ENCODE measurements at regions not wholly inside any gene's neighbourhood (a gene's known extent, or its start where the extent isn't known, plus 50 kb on each side); places are given as distances from the start of the nearest gene placed in this dataset.

DNA sequence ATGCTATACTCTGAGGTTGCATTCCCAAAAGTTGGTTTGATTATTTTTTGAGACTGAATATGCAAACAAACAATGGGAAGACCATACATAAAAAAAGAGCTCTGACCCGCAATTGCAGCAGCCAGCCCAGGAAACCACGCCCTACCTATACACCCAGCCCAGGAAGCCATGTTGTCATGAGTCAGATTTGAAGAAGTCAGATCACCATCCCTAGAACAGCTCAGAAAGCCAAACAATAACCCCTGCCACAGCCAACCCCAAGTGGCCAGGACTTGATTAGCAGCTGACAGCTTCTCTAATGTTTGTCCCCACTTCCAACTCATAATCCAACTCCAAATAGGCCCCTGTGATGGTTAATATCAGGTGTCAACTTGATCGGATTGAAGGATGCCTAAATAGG lies 621.9 kb downstream of the NPHP4 start:
- Mint-ChIP-seq H3K9me3 (peaks cover 9% of the 10 kb centered on the region), H3K27ac (peak overlapping the region; percentile 35), H3K36me3 (no peaks in the 10 kb centered on the region), H3K27me3 (peaks cover 2% of the 10 kb centered on the region), H3K4me1 (peaks cover 12% of the 10 kb centered on the region), H3K4me3 (peak overlapping the region; percentile 13)
- POLR2A ChIA-PET, result no interaction called here
- peak; percentile 89 for ATAC-seq (ENCODE audit: low read depth)
- DNase-seq, result no peak

- no peak for DNase-seq
- Mint-ChIP-seq H3K36me3 (no peaks in the 10 kb centered on the region), H3K4me3 (no peak overlapping the region), H3K27ac (no peak overlapping the region), H3K9me3 (peaks cover 11% of the 10 kb centered on the region), H3K4me1 (peaks cover 12% of the 10 kb centered on the region), H3K27me3 (peaks cover 4% of the 10 kb centered on the region)
- no peak for ATAC-seq (ENCODE audit: low read depth)
- POLR2A ChIA-PET, result no interaction called here
Measured at GRCh38 chr1:5369223-5369622, 623.0 kb downstream of the NPHP4 start.

DNA sequence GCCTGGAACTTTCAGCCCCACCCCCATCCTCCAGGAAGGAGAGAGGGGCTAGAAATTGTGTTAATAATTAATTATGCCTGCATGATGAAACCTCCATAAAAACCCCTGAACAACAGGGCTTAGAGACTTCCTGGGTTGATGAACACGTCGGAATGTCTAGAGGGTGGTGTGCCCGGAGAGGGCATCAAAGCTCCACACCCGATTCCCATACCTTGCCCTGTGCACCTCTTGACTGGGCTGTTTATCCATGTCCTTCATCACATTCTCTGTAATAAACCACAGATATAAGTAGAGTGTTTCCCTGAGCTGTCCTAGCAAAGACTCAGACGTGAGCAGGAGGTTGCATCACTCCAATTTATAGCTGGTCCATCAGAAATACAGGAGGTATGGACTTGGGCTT lies 624.0 kb downstream of the NPHP4 start:
- no peak for ATAC-seq (ENCODE audit: low read depth)
- H3K4me3 Mint-ChIP-seq, result no peak overlapping the region
- peaks cover 12% of the 10 kb centered on the region for H3K4me1 Mint-ChIP-seq
- H3K27me3 Mint-ChIP-seq, result peaks cover 4% of the 10 kb centered on the region
- H3K36me3 Mint-ChIP-seq, result no peaks in the 10 kb centered on the region
- POLR2A ChIA-PET, result no interaction called here
- no peak for DNase-seq
- H3K27ac Mint-ChIP-seq, result no peak overlapping the region
- peaks cover 8% of the 10 kb centered on the region for H3K9me3 Mint-ChIP-seq

GRCh38 chr1:5367306-5367705 lies 624.9 kb downstream of the NPHP4 start:
- ATAC-seq (ENCODE audit: low read depth) (no peak), DNase-seq (no peak)
- no peak overlapping the region for H3K27ac Mint-ChIP-seq
- H3K4me1 Mint-ChIP-seq, result peaks cover 12% of the 10 kb centered on the region
- no peak overlapping the region for H3K4me3 Mint-ChIP-seq
- POLR2A ChIA-PET, result no interaction called here
- H3K27me3 Mint-ChIP-seq, result peaks cover 2% of the 10 kb centered on the region
- peaks cover 8% of the 10 kb centered on the region for H3K9me3 Mint-ChIP-seq
- no peaks in the 10 kb centered on the region for H3K36me3 Mint-ChIP-seq

DNA sequence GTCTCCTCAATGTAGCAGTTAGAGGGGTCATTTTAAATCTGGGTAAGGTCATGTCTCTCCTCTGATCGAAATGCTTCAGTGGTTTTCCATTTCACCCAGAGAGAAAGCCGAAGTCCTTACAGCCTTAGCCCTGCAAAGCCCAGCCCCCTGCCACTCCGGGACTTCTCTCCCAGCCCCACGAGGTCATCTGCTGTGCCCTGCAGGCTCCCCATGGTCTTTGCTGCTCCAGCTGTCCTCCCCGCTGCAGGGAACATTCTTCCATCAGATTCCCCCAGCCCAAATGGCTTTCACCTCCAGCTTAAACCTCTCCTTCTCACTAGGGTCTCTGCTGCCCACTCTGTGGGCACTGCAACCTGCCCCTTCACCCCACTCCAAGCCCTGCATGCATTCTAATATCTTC lies 626.5 kb downstream of the NPHP4 start:
- Mint-ChIP-seq H3K4me1 (peaks cover 9% of the 10 kb centered on the region), H3K27ac (no peak overlapping the region), H3K27me3 (peaks cover 2% of the 10 kb centered on the region), H3K36me3 (no peaks in the 10 kb centered on the region), H3K9me3 (peaks cover 5% of the 10 kb centered on the region), H3K4me3 (no peak overlapping the region)
- POLR2A ChIA-PET, result no interaction called here
- DNase-seq (no peak), ATAC-seq (ENCODE audit: low read depth) (no peak)

DNA sequence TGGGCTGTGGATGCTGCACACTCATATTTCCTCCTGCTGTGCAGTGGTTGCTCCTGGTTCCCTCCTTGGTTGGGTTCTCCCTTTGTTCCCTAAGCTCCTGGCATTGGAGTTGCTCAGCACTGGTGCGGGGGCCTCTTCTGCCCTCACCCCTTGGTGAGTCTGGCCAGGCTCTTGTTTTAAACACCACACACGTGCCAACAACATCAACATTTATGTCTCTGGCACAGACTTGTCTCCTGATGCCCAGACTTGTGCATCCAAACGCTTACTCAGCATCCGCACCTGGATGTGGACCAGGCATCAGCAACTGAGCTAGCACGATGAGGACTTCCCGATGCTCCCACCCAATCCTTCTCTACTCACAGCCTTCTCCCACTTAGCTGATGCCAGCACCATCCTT lies 627.6 kb downstream of the NPHP4 start:
- H3K4me1 Mint-ChIP-seq, result no peaks in the 10 kb centered on the region
- DNase-seq (no peak), ATAC-seq (ENCODE audit: low read depth) (no peak)
- POLR2A ChIA-PET, result no interaction called here
- H3K4me3 Mint-ChIP-seq, result no peak overlapping the region
- H3K27ac Mint-ChIP-seq, result no peak overlapping the region
- no peaks in the 10 kb centered on the region for H3K36me3 Mint-ChIP-seq
- H3K9me3 Mint-ChIP-seq, result peaks cover 8% of the 10 kb centered on the region
- peaks cover 2% of the 10 kb centered on the region for H3K27me3 Mint-ChIP-seq

DNA sequence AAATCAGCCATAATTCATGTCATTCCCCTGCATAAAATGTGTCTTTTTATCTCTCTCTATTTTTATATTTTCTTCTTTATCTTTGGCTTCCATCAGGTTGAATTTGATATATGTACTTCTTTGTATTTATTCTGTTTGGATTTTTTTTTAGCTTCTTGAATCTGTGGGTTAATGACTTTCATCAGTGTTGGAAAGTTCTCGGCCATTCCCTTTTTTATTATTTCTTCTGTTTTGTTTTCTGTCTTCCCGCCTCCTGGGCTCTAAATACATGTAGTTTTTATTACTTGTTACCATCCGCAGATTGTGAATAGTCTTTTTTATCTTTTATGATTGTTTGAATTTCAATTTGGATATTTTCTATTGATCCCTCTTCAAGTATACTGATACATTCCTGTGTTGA lies 637.5 kb downstream of the NPHP4 start:
- Mint-ChIP-seq H3K4me3 (no peak overlapping the region), H3K9me3 (peaks cover 18% of the 10 kb centered on the region), H3K4me1 (no peaks in the 10 kb centered on the region), H3K27me3 (peaks cover 7% of the 10 kb centered on the region), H3K36me3 (no peaks in the 10 kb centered on the region), H3K27ac (no peak overlapping the region)
- POLR2A ChIA-PET, result no interaction called here
- no peak for ATAC-seq (ENCODE audit: low read depth)
- no peak for DNase-seq

DNA sequence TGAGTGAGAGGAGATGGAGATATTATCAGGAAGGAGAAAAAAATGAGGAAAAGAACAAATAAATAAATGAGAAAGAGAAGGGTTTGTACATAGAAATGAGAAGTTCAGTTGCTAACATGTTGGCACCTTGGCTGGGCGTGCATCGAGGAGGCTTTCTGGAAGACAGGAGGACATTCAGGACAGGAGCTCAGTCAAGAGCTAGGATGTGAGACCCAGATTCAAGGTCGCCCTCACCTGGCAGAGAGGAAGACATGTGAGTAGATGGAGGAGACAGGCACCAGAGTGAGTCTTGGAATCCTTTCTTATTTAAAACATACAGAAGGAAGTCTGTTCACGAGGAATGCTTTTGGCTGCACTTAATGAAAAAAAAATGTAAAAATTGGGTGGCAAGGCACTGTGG lies 640.9 kb downstream of the NPHP4 start:
- no peak overlapping the region for H3K4me3 Mint-ChIP-seq
- peaks cover 2% of the 10 kb centered on the region for H3K36me3 Mint-ChIP-seq
- POLR2A ChIA-PET, result no interaction called here
- H3K27me3 Mint-ChIP-seq, result peaks cover 7% of the 10 kb centered on the region
- H3K4me1 Mint-ChIP-seq, result peaks cover 2% of the 10 kb centered on the region
- DNase-seq (no peak), ATAC-seq (ENCODE audit: low read depth) (no peak)
- H3K9me3 Mint-ChIP-seq, result peaks cover 20% of the 10 kb centered on the region
- no peak overlapping the region for H3K27ac Mint-ChIP-seq

DNA sequence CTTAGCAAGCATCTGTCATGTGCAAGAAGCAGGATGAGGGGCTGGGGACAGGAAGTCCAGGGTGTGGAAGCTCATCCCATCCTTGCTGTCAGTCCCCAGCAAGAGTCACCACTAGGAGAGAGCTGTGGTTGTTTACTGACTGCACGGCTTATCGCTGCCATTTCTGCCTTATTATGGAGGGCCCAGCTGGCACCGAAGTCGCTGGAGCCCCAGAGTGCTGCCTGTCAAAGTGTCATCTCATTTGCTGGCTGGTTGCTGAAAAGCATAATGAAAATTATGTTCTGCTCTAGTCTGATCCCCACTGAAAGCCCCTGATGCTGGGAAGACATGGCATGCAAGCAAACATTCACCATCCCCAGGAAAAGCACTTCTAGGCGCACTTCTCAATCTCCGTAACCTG lies 642.7 kb downstream of the NPHP4 start:
- POLR2A ChIA-PET, result no interaction called here
- DNase-seq, result no peak
- Mint-ChIP-seq H3K9me3 (peaks cover 15% of the 10 kb centered on the region), H3K4me1 (peaks cover 2% of the 10 kb centered on the region), H3K27me3 (peaks cover 4% of the 10 kb centered on the region), H3K27ac (no peak overlapping the region), H3K4me3 (no peak overlapping the region), H3K36me3 (peaks cover 2% of the 10 kb centered on the region)
- no peak for ATAC-seq (ENCODE audit: low read depth)

- peaks cover 2% of the 10 kb centered on the region for H3K36me3 Mint-ChIP-seq
- H3K27me3 Mint-ChIP-seq, result peaks cover 4% of the 10 kb centered on the region
- H3K4me1 Mint-ChIP-seq, result peaks cover 2% of the 10 kb centered on the region
- ATAC-seq (ENCODE audit: low read depth), result no peak
- no peak overlapping the region for H3K4me3 Mint-ChIP-seq
- H3K9me3 Mint-ChIP-seq, result peaks cover 15% of the 10 kb centered on the region
- H3K27ac Mint-ChIP-seq, result no peak overlapping the region
- POLR2A ChIA-PET, result no interaction called here
- no peak for DNase-seq
Measured at GRCh38 chr1:5348732-5349465, 643.3 kb downstream of the NPHP4 start.

DNA sequence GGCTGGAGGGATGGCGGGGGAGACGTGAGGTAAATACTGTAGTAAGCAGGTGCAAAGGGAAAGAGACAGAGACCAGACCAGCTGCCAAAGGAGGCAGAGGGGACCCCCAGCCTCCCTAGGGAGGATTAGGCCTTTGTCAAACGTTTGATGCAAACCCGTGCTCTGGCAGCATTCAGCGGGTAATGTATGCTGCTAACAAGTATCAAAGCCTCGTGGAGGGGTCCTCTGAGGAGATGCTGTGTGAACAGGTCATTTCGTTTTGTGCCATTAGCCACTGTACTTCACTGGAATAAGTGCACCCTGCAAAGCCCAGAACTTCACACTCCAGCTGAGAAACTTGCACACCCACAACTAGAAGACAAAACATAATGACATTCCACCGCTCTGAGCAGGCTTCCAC lies 644.5 kb downstream of the NPHP4 start:
- DNase-seq, result no peak
- Mint-ChIP-seq H3K27ac (no peak overlapping the region), H3K36me3 (peaks cover 2% of the 10 kb centered on the region), H3K9me3 (peaks cover 15% of the 10 kb centered on the region), H3K27me3 (peaks cover 4% of the 10 kb centered on the region), H3K4me3 (no peak overlapping the region), H3K4me1 (peaks cover 2% of the 10 kb centered on the region)
- POLR2A ChIA-PET, result no interaction called here
- no peak for ATAC-seq (ENCODE audit: low read depth)

- no peak overlapping the region for H3K27ac Mint-ChIP-seq
- no peak overlapping the region for H3K4me3 Mint-ChIP-seq
- DNase-seq (no peak), ATAC-seq (ENCODE audit: low read depth) (no peak)
- POLR2A ChIA-PET, result no interaction called here
- H3K36me3 Mint-ChIP-seq, result peaks cover 2% of the 10 kb centered on the region
- peaks cover 15% of the 10 kb centered on the region for H3K9me3 Mint-ChIP-seq
- peaks cover 6% of the 10 kb centered on the region for H3K4me1 Mint-ChIP-seq
- H3K27me3 Mint-ChIP-seq, result peaks cover 4% of the 10 kb centered on the region
Measured at GRCh38 chr1:5345556-5345955, 646.7 kb downstream of the NPHP4 start.

DNA sequence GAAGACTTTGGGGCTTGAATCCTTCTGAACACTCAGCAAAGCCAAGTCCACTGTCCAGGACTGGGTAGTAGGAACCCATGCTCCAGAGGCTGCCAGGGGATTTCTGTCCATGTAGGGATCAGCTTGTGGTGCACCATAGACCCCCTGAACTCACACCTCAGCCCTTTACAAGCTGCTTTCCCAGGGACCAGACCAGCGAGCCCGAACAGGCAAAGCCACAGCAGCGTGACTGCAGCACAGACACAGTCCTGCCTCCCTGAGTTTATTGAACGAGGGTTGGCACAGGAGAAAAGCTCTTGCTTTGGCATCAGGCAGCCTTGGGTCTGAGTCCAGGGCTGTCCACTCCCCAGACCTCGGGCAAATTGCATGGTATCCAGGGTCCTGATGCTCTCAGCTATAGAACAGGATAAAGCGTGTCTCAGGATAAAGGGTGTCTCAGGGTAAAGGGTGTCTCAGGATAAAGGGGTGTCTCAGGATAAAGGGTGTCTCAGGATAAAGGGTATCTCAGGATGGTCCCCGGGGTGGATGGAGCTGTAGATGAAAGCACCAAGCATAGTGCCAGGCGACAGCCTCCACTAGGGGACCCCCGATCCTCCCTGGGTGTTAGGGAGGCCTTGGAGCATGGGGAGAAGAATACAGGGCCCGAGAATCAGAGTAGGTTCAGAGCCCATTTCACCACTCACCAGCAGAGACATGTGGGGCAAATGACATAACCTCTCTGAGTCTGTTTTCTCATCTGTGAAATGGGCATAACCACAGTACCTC lies 648.8 kb downstream of the NPHP4 start:
- H3K4me3 Mint-ChIP-seq, result no peak overlapping the region
- no peaks in the 10 kb centered on the region for H3K27me3 Mint-ChIP-seq
- POLR2A ChIA-PET, result no interaction called here
- ATAC-seq (ENCODE audit: low read depth) (no peak), DNase-seq (no peak)
- peaks cover 5% of the 10 kb centered on the region for H3K9me3 Mint-ChIP-seq
- no peak overlapping the region for H3K27ac Mint-ChIP-seq
- H3K4me1 Mint-ChIP-seq, result peaks cover 6% of the 10 kb centered on the region
- H3K36me3 Mint-ChIP-seq, result peaks cover 2% of the 10 kb centered on the region

DNA sequence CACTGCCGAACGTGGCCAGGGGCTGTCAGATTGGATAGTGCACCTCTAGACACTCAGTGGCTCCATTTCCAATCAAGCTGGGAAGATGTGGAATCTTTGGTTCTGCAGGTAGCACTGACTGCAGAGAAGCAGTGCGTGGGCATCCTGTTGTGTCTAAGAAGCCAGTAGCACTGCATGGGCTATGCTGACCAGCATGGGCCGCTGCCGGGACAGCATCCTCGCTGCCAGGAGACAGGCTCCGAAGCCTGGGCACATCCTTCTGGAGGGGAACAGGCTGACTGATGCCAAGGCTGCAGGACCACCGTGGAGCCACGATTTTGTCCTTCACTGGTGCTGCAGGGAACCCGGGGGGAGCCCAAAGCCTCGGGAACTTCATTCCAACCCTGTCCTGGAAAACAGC lies 649.4 kb downstream of the NPHP4 start:
- ATAC-seq (ENCODE audit: low read depth), result no peak
- POLR2A ChIA-PET, result no interaction called here
- H3K27me3 Mint-ChIP-seq, result no peaks in the 10 kb centered on the region
- H3K27ac Mint-ChIP-seq, result no peak overlapping the region
- peaks cover 6% of the 10 kb centered on the region for H3K4me1 Mint-ChIP-seq
- peaks cover 5% of the 10 kb centered on the region for H3K9me3 Mint-ChIP-seq
- H3K36me3 Mint-ChIP-seq, result peaks cover 2% of the 10 kb centered on the region
- H3K4me3 Mint-ChIP-seq, result no peak overlapping the region
- no peak for DNase-seq
